ENCODE measurements at regions not wholly inside any gene's neighbourhood (a gene's known extent, or its start where the extent isn't known, plus 50 kb on each side); places are given as distances from the start of the nearest gene placed in this dataset.

GRCh38 chr6:6533176-6533575, 55.3 kb upstream of the LY86 start:
- H3K27me3 Mint-ChIP-seq (ENCODE audit: low read depth) = peaks cover 3% of the 10 kb centered on the region; the same call in 1 of the 2 replicates
- H3K27ac Mint-ChIP-seq = no peak overlapping the region
- H3K36me3 Mint-ChIP-seq = no peaks in the 10 kb centered on the region
- TF ChIP-seq ESRRA (CRISPR knock-in tag; IDR thresholded peaks at IDR 0.05; ENCODE audit: borderline replicate concordance) (no peak), USF2 (CRISPR knock-in tag; IDR thresholded peaks at IDR 0.05) (no peak), NR3C1 (CRISPR knock-in tag; conservative IDR thresholded peaks at IDR 0.05; ENCODE audit: low read depth) (no peak), ZNF396 (CRISPR knock-in tag; IDR thresholded peaks at IDR 0.05; ENCODE audit: borderline replicate concordance) (no peak), NFATC4 (CRISPR knock-in tag; IDR thresholded peaks at IDR 0.05) (no peak), NFE2L1 (CRISPR knock-in tag; IDR thresholded peaks at IDR 0.05) (no peak), ERG (CRISPR knock-in tag; IDR thresholded peaks at IDR 0.05) (no peak), CDX4 (CRISPR knock-in tag; IDR thresholded peaks at IDR 0.05; ENCODE audit: borderline replicate concordance) (no peak), MAX (CRISPR knock-in tag; IDR thresholded peaks at IDR 0.05) (no peak), ZNF416 (CRISPR knock-in tag; IDR thresholded peaks at IDR 0.05) (no peak), GTF2I (CRISPR knock-in tag; conservative IDR thresholded peaks at IDR 0.05) (no peak), SOX15 (CRISPR knock-in tag; IDR thresholded peaks at IDR 0.05) (no peak), TP53 (CRISPR knock-in tag; IDR thresholded peaks at IDR 0.05) (no peak), NFYB (CRISPR knock-in tag; conservative IDR thresholded peaks at IDR 0.05; ENCODE audit: low read depth) (no peak), SMAD4 (CRISPR knock-in tag; IDR thresholded peaks at IDR 0.05) (no peak)
- TF ChIP-seq, protein P1, sequence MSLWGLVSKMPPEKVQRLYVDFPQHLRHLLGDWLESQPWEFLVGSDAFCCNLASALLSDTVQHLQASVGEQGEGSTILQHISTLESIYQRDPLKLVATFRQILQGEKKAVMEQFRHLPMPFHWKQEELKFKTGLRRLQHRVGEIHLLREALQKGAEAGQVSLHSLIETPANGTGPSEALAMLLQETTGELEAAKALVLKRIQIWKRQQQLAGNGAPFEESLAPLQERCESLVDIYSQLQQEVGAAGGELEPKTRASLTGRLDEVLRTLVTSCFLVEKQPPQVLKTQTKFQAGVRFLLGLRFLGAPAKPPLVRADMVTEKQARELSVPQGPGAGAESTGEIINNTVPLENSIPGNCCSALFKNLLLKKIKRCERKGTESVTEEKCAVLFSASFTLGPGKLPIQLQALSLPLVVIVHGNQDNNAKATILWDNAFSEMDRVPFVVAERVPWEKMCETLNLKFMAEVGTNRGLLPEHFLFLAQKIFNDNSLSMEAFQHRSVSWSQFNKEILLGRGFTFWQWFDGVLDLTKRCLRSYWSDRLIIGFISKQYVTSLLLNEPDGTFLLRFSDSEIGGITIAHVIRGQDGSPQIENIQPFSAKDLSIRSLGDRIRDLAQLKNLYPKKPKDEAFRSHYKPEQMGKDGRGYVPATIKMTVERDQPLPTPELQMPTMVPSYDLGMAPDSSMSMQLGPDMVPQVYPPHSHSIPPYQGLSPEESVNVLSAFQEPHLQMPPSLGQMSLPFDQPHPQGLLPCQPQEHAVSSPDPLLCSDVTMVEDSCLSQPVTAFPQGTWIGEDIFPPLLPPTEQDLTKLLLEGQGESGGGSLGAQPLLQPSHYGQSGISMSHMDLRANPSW (CRISPR knock-in tag; conservative IDR thresholded peaks at IDR 0.05; ENCODE audit: low read depth) = no peak
- TF ChIP-seq, protein P2, sequence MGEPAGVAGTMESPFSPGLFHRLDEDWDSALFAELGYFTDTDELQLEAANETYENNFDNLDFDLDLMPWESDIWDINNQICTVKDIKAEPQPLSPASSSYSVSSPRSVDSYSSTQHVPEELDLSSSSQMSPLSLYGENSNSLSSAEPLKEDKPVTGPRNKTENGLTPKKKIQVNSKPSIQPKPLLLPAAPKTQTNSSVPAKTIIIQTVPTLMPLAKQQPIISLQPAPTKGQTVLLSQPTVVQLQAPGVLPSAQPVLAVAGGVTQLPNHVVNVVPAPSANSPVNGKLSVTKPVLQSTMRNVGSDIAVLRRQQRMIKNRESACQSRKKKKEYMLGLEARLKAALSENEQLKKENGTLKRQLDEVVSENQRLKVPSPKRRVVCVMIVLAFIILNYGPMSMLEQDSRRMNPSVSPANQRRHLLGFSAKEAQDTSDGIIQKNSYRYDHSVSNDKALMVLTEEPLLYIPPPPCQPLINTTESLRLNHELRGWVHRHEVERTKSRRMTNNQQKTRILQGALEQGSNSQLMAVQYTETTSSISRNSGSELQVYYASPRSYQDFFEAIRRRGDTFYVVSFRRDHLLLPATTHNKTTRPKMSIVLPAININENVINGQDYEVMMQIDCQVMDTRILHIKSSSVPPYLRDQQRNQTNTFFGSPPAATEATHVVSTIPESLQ (CRISPR knock-in tag; IDR thresholded peaks at IDR 0.05) = no peak
- POLR2A ChIA-PET = no interaction called here
- H3K4me3 Mint-ChIP-seq = no peak overlapping the region
- DNase-seq (ENCODE audit: low spot score) (no peak), ATAC-seq (no peak)
- CTCF ChIA-PET = no interaction called here
- H3K4me1 Mint-ChIP-seq = peaks cover 5% of the 10 kb centered on the region
- H3K9me3 Mint-ChIP-seq = peaks cover 8% of the 10 kb centered on the region

DNA sequence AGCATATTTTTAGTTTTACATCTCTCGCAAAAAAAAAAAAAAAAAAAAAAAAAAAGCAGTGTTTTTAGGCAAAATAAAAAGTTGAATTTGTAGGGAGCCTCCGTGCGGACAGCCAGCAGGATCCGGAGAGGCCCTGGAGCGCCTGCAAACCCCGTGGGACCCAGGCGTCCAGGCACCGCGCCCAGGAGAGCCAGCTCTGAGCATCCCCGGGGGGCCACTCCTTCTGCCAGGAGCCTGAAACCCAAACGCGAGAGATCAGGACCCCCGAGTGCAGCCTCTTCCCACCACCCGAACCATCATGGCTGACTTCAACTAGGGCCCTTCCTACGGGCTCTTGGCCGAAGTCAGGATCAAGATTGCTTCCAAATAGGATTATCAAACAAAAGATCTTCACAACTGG, 54.1 kb upstream of the LY86 start:
- Mint-ChIP-seq H3K27ac (no peak overlapping the region), H3K27me3 (ENCODE audit: low read depth) (peaks cover 3% of the 10 kb centered on the region; the same call in 1 of the 2 replicates), H3K36me3 (no peaks in the 10 kb centered on the region), H3K4me3 (no peak overlapping the region), H3K9me3 (peaks cover 8% of the 10 kb centered on the region), H3K4me1 (peaks cover 16% of the 10 kb centered on the region)
- ChIA-PET CTCF (interaction anchor here (1.4 kb wide), 1 partner anchor 40 kb away, joined by 5 read pairs; no protein-coding TSS in a partner anchor), POLR2A (interaction anchor here (0.7 kb wide), 1 partner anchor 1019 kb away, joined by 3 read pairs; no protein-coding TSS in a partner anchor)
- DNase-seq (ENCODE audit: low spot score) (no peak), ATAC-seq (no peak)
- TF ChIP-seq USF2 (CRISPR knock-in tag; IDR thresholded peaks at IDR 0.05) (no peak), ZNF232 (CRISPR knock-in tag; IDR thresholded peaks at IDR 0.05) (no peak), E2F1 (CRISPR knock-in tag; IDR thresholded peaks at IDR 0.05) (no peak), ZNF263 (CRISPR knock-in tag; IDR thresholded peaks at IDR 0.05; ENCODE audit: low read depth) (no peak)
- TF ChIP-seq, protein P3, sequence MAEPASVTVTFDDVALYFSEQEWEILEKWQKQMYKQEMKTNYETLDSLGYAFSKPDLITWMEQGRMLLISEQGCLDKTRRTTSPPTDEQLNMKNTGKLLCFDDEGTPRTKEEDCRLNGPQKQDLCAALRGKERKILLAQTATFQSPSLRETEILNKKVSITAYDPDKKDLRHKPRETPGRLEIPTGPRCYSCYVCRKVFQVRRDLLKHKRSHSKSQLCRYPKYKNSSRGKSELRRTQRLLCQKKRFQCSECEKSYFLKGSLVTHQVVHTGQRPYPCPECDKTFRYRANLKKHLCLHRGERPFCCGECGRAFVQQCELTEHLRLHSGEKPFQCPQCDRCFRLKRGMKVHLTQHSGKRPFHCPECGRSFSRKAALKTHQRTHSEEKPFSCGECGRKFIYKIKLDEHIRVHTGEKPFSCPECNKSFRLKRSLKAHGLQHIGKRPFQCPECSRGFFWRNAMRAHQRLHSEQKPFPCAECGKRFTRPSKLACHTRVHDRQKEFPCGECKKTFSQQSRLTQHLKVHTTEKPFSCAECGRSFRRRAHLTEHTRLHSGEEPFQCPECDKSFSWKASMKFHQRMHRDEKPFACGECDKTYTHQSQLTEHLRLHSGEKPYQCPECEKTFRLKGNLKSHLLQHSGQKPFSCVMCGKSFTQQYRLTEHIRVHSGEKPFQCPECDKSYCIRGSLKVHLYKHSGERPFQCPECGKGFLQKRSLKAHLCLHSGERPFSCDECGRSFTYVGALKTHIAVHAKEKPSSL (CRISPR knock-in tag; conservative IDR thresholded peaks at IDR 0.05) = no peak
